Superior temporal gyrus (tissue), 1 donor: ENCODE measurements at regions not wholly inside any gene's neighbourhood (a gene's known extent, or its start where the extent isn't known, plus 50 kb on each side); places are given as distances from the start of the nearest gene placed in this dataset.
"Not testable (repeated sequence)": the region's sequence is repeated elsewhere in the genome, so short reads cannot be mapped to it uniquely, and the experiment has no call there.

Experiments used
- DNase-seq: peaks from one replicate; pipeline ENCODE4 v3.0.0-alpha.2; 2016; ENCODE audit errors: extremely low spot score

DNA sequence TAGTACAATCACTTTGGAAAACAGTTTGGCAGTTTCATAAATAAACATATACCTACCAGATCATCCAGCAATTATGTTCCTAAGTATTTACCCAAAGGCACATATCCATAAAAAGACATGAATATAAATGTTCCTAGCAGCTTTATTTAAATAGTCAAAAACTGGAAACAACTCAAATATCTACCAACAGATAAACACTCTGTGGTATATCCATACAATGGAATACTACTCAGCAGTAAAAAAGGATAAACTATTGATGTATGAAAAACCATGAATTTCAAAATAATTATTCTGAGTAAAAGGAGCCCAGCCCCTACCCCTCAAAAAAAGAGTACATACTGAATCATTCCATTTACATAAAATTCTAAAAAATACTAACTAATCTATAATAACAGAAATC lies 232.7 kb upstream of the SLC30A5 start:
- DNase-seq = no peak

DNA sequence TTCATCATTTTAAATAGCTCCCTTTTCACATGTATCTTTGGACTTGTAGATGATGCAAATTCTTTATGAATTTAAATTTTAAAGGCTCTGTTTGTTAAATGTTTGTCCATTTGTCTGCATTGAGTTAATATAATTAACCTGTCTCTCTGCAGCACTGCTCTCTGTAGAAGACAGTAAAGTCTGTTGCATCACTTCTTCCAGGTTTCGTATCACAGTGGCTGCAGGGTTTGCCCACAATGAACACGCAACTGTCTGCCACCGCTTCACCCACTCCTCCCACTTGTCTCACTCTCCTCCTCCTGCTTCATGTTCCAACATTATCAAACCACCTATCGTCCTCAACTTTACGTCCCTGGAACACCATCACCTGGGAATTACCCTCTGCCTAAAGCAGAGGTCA lies 231.3 kb upstream of the SLC30A5 start:
- DNase-seq = no peak

GRCh38 chr5:68865192-68865591 lies 228.6 kb upstream of the SLC30A5 start:
- not testable (repeated sequence) for DNase-seq

GRCh38 chr5:68872088-68872839 lies 221.6 kb upstream of the SLC30A5 start:
- no peak for DNase-seq

DNA sequence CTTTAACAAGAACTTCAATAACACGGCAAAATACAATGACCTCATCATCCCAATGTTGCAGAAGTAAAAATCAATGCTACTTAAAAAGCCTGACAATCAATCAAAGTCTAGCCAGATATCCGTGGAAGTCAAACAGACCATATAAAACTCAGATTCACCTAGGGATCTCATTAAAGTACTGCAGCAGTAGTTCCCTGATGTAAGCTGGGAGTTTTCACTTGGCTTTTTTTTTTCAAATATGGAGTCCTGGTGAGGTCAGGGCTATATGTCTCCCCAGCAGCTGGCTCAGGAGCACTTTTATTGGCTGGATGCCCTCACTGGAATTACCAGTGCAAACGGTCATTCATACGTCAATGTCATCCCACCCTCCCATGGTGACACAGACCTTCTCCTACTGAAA lies 220.6 kb upstream of the SLC30A5 start:
- no peak for DNase-seq

DNA sequence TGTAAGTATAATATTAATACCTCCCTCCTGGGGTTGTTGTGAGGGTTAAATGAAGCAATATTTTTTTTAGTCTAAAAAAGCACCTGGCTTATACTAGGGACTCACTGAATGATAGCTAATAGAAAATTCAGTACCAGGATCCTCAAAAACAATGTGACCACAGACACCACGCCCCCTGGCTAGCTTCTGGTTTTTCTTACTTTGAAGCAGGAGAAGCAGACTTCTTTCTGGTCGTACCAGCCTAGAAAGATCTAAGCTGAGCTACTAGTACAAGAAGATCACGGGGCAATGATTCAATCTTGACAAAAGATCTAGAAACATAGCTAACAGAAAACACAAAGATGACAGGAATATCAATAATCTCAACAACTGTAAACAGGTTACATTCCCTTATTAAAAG lies 218.5 kb upstream of the SLC30A5 start:
- no peak for DNase-seq

DNA sequence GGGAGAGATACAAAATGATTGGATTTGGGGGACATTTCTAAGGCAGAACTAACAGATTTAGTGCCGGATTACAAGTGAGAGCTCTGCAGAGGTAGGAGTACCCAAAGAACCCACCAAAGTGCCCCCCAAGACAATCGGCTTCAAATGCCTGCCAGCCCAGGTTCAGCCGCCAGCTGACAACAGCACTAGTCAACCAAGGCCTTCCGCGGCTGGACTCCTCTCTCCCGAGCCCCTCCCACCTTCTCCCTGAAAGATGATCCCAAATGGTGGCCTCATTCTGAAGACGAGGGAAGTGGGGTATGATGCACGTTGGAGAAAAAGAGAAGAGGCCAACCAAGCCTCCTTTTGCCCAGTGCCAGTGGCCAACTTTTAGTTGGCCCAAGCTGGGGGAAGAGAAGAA lies 210.4 kb upstream of the SLC30A5 start:
- DNase-seq = no peak

GRCh38 chr5:68884144-68884754 lies 209.6 kb upstream of the SLC30A5 start:
- DNase-seq = peak; percentile 78

DNA sequence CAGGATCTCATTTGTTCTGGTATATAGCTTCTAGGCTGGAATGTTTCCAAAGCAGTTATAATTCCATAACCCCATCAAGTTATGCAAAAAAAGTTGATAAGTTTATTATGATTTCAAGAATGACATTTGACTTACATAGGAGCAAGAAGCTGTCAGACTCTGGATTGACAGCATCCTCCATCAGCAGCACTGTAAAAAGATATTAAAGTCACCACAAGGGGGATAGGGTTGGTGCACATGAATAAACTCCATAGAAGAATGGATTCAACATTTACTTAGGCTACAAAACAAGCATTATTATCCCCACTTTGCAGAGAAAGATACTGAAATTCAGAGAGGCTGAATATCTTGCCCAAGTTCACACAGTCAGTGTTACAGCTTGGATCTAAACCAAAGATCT lies 208.9 kb upstream of the SLC30A5 start:
- DNase-seq = peak; percentile 73

GRCh38 chr5:68886814-68887213 lies 207.0 kb upstream of the SLC30A5 start:
- DNase-seq = no peak

DNA sequence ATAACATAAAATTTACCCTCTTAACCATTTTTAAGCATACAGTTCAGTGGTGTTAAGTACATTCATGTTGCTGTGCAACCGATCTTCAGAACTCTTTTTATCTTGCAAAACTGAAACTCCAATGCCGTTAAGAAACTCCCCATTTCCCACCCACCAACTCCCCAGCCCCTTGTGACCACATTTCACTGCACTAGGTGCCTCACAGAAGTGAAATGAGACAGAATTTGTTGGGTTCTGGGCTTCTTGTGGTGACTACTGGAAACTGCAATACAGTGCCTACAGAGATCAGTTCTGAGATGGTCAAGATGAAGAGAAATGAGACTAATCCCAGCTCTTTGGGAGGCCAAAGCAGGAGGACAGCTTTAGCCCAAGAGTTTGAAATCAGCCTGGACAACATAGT lies 202.1 kb upstream of the SLC30A5 start:
- no peak for DNase-seq

DNA sequence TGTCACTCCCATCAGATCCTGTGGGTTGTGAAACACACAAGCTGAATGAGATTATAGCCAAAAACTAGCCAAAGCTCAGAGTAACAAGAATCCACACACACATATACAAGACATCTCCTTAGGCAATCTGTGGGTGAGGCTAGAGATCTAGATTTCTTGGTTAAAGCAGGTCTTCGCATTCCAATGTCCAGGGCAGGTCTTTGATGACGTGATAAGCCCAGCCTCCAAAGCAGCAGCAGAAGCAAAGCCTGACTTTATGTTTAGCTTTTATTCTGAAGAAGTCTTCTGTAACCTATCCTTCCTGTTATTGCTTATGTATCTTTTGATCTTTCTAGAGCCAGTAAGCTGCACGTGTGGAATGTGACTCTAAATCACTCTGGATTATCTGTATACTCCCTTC lies 199.1 kb upstream of the SLC30A5 start:
- DNase-seq = no peak

DNA sequence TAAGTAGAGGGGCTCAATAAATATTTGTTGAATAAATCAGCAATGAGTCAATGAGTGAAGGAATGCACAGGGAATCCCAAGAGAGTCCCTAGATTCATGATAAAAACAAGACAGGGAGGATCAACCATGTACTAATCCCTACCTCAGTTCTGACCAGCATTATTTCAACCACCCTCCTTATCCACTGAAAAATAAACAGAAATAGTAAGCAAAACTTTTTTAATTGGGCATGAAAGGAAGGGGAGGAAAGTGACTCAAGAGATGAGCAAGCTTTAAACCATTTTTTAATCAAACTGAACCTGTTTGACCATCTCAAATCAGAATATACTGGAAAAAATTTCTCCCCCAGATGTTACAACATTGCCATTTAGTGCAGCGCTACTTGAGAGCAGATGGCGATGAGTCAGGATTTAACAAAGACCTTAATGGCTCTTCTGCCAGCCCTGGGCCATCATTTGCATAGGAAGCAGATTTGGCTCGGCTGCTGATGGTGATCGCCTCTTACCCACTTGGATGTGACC lies 194.8 kb upstream of the SLC30A5 start:
- peak; percentile 51 for DNase-seq

GRCh38 chr5:68911840-68912690 lies 181.7 kb upstream of the SLC30A5 start:
- no peak for DNase-seq

DNA sequence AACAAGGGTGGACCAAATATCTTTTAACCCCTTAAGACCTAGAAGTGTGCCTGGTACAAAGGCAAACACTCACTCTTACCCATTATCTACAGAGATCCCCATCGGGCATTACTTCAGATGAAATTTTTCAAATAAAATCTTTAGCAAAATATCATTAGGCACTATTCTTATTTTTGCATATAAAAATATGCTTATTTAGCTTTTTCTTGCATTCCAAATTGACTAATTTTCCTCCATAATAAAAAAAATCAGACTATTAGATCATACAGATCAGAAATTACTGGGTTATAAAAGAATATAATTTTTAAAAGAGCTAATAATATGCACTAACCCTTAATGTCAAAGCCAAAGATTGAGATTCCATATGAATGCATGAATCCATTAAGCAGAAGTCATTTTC lies 178.7 kb upstream of the SLC30A5 start:
- DNase-seq = no peak

- no peak for DNase-seq
These were observed 175.5 kb upstream of the SLC30A5 start for GRCh38 chr5:68918306-68918705.

GRCh38 chr5:68919988-68920490 lies 173.8 kb upstream of the SLC30A5 start:
- DNase-seq = no peak

- DNase-seq = no peak
These were observed 172.9 kb upstream of the SLC30A5 start for GRCh38 chr5:68920888-68921287.

GRCh38 chr5:68922172-68922987 lies 171.4 kb upstream of the SLC30A5 start:
- DNase-seq = no peak

- no peak for DNase-seq
These were observed 169.2 kb upstream of the SLC30A5 start for GRCh38 chr5:68924481-68925145.
